HG03064 (cell line): ENCODE measurements at regions not wholly inside any gene's neighbourhood (a gene's known extent, or its start where the extent isn't known, plus 50 kb on each side); places are given as distances from the start of the nearest gene placed in this dataset.

Experiments used
- ATAC-seq: cut with Tn5 transposase; IDR thresholded peaks from one replicate; pipeline ENCODE4 v1.9.1; 2021; ENCODE audit warnings: low read depth; ENCODE audit not compliant: unreplicated experiment

- ATAC-seq, result no peak
These were observed 272.5 kb upstream of the TNRC6C start for GRCh38 chr17:77685881-77686486.

GRCh38 chr17:77686903-77687302, 271.6 kb upstream of the TNRC6C start:
- no peak for ATAC-seq

DNA sequence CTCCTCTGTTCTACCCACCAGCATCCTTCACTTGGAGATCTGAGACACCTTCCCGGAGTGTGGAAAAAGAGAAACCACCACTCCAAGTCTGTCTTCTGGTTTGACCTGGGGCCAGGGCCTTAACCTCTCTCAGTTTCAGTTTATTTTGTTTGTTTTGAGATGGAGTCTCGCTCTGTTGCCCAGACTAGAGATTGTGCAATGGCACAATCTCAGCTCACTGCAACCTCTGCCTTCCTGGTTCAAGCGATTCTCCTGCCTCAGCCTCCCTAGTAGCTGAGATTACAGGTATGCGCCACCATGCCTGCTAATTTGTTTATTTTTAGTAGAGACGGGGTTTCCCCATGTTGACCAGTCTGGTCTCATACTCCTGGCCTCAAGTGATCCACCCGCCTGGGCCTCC, 271.1 kb upstream of the TNRC6C start:
- ATAC-seq, result no peak

- ATAC-seq, result no peak
These were observed 270.6 kb upstream of the TNRC6C start for GRCh38 chr17:77687921-77688320.

GRCh38 chr17:77688369-77688768, 270.1 kb upstream of the TNRC6C start:
- no peak for ATAC-seq

DNA sequence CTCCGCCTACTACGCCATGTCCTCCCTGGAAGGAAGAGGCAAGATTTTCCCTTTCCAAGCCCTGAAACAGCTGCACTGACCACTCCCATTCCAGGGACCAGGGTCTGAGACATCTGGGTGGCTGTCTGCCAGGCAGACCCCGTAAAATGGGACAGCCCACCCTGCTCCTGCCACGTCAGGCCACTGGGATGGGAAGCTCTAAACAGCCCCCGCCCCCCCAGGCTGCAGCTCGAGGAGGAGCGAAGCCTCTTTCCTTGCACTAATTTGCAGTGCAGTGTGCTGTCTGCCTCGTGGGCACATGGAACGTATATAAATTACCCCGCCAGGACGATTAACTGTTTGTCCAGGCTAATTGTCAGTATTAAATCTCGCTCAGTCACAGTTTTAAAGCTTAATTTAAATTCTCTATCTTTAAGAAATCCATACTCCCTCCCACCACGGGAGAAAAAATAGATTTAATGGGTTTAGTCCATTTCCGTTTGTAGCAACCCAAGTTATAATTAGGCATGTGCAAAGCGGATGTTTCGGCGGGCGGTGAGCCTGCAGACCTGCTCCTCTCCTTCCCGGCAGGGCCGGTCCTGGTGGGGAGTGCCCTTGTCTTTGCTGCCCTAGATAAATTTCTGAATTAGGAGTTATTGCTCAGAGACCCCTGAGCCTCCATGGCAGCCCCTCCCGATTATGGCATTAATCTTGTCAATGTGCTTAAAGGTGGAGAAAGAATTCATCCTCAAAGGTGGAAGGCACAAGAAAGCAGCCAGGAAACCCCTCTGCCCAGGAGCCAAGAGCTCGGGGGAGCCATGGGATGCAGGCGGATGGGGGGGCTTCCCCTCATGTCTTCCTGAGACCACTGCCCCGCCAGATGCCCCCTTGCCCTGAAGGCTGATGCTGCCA, 268.0 kb upstream of the TNRC6C start:
- ATAC-seq, result no peak

DNA sequence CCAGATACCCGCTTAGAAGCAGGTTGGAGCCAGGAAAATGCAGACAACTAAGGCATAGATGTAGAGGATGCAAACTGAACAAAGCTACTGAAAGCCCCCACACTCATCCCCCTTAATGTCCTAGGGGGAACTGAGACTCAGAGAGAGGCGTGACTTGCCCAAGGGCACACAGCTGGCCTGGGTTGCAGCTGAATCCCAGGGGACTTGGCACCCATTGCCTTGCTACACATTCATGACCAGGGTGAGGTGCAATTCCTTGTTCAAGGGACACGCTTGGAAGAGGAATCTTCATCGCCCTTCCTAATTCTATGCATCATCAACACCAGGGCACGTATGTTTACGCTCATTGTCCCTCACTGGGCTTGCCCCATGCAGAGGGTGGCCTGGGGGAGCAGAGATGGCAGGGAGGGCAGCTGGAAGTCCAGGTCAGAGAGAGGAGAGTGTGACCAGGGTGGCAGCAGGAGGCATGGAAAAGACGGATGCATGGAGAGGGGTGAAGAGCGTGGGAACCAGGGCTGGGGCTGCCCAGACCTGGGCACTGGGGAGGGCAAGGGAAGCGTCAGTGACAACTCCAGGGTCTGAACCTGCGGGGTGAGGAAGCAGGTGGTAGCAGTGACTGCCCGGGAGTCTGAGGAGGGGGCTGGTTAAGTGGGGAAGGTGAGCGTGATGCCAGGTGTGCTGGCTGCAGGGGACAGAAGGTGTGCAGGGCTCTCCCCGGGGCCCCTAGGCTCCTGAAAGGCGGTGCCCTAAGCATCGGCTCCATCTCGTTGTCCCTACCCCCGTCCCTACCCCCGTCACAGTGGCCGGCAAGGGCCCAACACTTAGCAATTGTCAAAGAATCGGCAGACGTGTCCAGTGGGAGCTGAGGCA, 267.1 kb upstream of the TNRC6C start:
- ATAC-seq, result no peak

GRCh38 chr17:77692571-77693161, 265.8 kb upstream of the TNRC6C start:
- ATAC-seq, result no peak

GRCh38 chr17:77693301-77693700, 265.2 kb upstream of the TNRC6C start:
- no peak for ATAC-seq

- no peak for ATAC-seq
These were observed 264.7 kb upstream of the TNRC6C start for GRCh38 chr17:77693776-77694175.

DNA sequence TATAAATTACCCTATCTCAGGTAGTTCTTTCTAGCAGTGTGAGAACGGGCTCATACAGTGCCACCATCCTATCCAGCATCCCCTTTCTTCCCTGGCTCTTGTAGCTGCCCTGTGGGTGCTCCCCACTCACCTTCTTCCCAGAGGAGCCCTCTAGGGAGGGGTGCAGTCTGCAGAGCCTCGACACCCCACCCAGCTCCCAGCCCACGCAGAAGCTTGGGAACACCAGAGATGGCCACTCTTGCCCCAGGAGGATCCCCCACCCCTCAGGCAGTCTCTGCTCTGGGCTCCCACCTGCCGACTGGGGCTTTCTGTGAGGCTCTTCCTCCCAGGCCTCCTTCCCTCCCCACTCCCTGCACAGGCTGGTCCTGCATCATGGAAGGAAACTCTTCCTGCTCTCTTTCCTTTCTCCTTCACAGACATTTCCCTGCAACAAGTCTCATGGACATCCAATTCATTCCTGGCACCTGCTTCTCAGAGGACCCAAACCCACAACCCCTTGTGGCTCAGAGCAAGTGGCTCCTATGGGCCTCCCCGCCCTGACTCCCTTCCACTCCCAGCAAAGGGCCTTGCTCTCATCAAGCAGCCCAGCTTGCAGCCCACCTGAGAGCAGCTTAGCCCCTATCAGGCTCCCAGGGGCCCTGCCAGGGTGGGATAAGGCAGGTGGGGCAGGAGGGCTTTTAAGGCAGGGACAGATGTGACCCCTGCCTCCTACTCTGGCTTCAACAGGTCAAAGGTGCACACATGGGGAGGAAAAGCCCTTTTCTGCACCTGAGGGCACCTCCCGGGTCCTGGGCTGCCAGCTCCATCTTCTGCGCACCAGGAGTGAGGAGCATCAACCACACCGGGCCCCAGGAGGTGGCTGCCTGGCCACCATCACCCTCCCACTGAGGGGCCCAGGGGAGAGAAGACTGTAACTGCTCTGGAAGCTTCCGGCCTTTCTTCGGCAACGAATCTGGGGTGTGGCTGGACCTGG, 263.8 kb upstream of the TNRC6C start:
- ATAC-seq, result no peak

DNA sequence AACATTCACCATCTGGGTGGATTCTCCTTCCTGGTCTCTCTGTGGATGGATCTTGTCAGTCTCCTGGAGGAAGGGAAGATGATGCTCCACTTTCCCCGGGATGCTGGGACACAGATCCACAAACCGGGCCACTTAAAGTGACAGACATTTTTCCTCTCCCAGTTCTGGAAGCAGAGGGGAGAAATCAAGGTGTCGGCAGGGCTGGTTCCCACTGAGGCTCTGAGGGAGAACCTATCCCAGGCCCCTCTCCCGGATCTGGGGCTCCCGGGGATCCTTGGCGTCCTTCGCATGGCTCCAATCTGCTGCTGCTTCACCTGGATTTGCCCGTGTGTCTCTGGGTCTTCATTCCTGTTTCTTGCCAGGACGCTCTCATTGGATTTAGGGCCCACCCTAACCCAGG, 263.1 kb upstream of the TNRC6C start:
- no peak for ATAC-seq

- no peak for ATAC-seq
These were observed 262.3 kb upstream of the TNRC6C start for GRCh38 chr17:77696151-77696720.

- ATAC-seq, result no peak
These were observed 261.6 kb upstream of the TNRC6C start for GRCh38 chr17:77696721-77697460.

- ATAC-seq, result no peak
These were observed 260.8 kb upstream of the TNRC6C start for GRCh38 chr17:77697480-77698400.

GRCh38 chr17:77698903-77699623, 259.4 kb upstream of the TNRC6C start:
- ATAC-seq, result no peak
